ENCODE measurements at regions not wholly inside any gene's neighbourhood (a gene's known extent, or its start where the extent isn't known, plus 50 kb on each side); places are given as distances from the start of the nearest gene placed in this dataset.

GRCh38 chr12:65525491-65526141, 247.1 kb downstream of the MSRB3 start:
- DNase-seq (ENCODE audit: low read depth, low spot score): no peak
- Histone ChIP-seq H3K4me3 (ENCODE audit: low read depth, low read length) (no peak overlapping the region), H3K27me3 (ENCODE audit: control insufficient read depth, insufficient read depth, low read length) (no peaks in the 10 kb centered on the region), H3K27ac (ENCODE audit: low read depth, low read length) (peak overlapping the region; percentile 49), H3K9me3 (ENCODE audit: control insufficient read depth, insufficient read depth, low read length) (no peaks in the 10 kb centered on the region; the same call in 1 of the 2 replicates)
- CTCF ChIA-PET: interaction anchor here (1.4 kb wide), 2 partner anchors 31 to 77 kb away, joined by 4 to 5 read pairs; no protein-coding TSS in a partner anchor
- POLR2A ChIA-PET: interaction anchor here (2.7 kb wide), 1 partner anchor 11 kb away, joined by 17 read pairs; no protein-coding TSS in a partner anchor
- TF ChIP-seq CTCF (IDR thresholded peaks at IDR 0.05; ENCODE audit: low read depth, low read length): no peak

GRCh38 chr12:65526311-65526710, 247.8 kb downstream of the MSRB3 start:
- no peak overlapping the region for H3K27ac ChIP-seq (ENCODE audit: low read depth, low read length)
- no peaks in the 10 kb centered on the region for H3K27me3 ChIP-seq (ENCODE audit: control insufficient read depth, insufficient read depth, low read length)
- no peaks in the 10 kb centered on the region; the same call in 1 of the 2 replicates for H3K9me3 ChIP-seq (ENCODE audit: control insufficient read depth, insufficient read depth, low read length)
- no peak overlapping the region for H3K4me3 ChIP-seq (ENCODE audit: low read depth, low read length)
- TF ChIP-seq CTCF (IDR thresholded peaks at IDR 0.05; ENCODE audit: low read depth, low read length): no peak
- DNase-seq (ENCODE audit: low read depth, low spot score): no peak
- ChIA-PET POLR2A (interaction anchor here (2.7 kb wide), 1 partner anchor 11 kb away, joined by 17 read pairs; no protein-coding TSS in a partner anchor), CTCF (interaction anchor here (1.4 kb wide), 1 partner anchor 30 kb away, joined by 4 read pairs; no protein-coding TSS in a partner anchor)

- Histone ChIP-seq H3K4me3 (ENCODE audit: low read depth, low read length) (no peak overlapping the region), H3K27ac (ENCODE audit: low read depth, low read length) (no peak overlapping the region), H3K27me3 (ENCODE audit: control insufficient read depth, insufficient read depth, low read length) (no peaks in the 10 kb centered on the region), H3K9me3 (ENCODE audit: control insufficient read depth, insufficient read depth, low read length) (no peaks in the 10 kb centered on the region; the same call in 1 of the 2 replicates)
- DNase-seq (ENCODE audit: low read depth, low spot score): no peak
- CTCF ChIA-PET: no interaction called here
- POLR2A ChIA-PET: interaction anchor here (0.9 kb wide), 1 partner anchor 9 kb away, joined by 3 read pairs; no protein-coding TSS in a partner anchor
- TF ChIP-seq CTCF (IDR thresholded peaks at IDR 0.05; ENCODE audit: low read depth, low read length): no peak
Measured at GRCh38 chr12:65528127-65528526, 249.6 kb downstream of the MSRB3 start.

GRCh38 chr12:65529106-65529505, 250.6 kb downstream of the MSRB3 start:
- no peak for TF ChIP-seq CTCF (IDR thresholded peaks at IDR 0.05; ENCODE audit: low read depth, low read length)
- ChIA-PET CTCF (interaction anchor here (1.7 kb wide), 1 partner anchor 74 kb away, joined by 4 read pairs; no protein-coding TSS in a partner anchor), POLR2A (no interaction called here)
- DNase-seq (ENCODE audit: low read depth, low spot score): no peak
- no peak overlapping the region for H3K4me3 ChIP-seq (ENCODE audit: low read depth, low read length)
- H3K9me3 ChIP-seq (ENCODE audit: control insufficient read depth, insufficient read depth, low read length): no peaks in the 10 kb centered on the region; the same call in 1 of the 2 replicates
- no peaks in the 10 kb centered on the region for H3K27me3 ChIP-seq (ENCODE audit: control insufficient read depth, insufficient read depth, low read length)
- H3K27ac ChIP-seq (ENCODE audit: low read depth, low read length): no peak overlapping the region

- ChIA-PET CTCF (interaction anchor here (0.6 to 1.7 kb wide), 2 partner anchors 73 to 155 kb away, joined by 4 to 8 read pairs; no protein-coding TSS in a partner anchor), POLR2A (no interaction called here)
- TF ChIP-seq CTCF (IDR thresholded peaks at IDR 0.05; ENCODE audit: low read depth, low read length): no peak
- H3K4me3 ChIP-seq (ENCODE audit: low read depth, low read length): no peak overlapping the region
- no peaks in the 10 kb centered on the region; the same call in 1 of the 2 replicates for H3K9me3 ChIP-seq (ENCODE audit: control insufficient read depth, insufficient read depth, low read length)
- no peak for DNase-seq (ENCODE audit: low read depth, low spot score)
- H3K27me3 ChIP-seq (ENCODE audit: control insufficient read depth, insufficient read depth, low read length): no peaks in the 10 kb centered on the region
- no peak overlapping the region for H3K27ac ChIP-seq (ENCODE audit: low read depth, low read length)
Measured at GRCh38 chr12:65529771-65530435, 251.4 kb downstream of the MSRB3 start.
